Superior temporal gyrus (tissue), 1 donor: ENCODE measurements at regions not wholly inside any gene's neighbourhood (a gene's known extent, or its start where the extent isn't known, plus 50 kb on each side); places are given as distances from the start of the nearest gene placed in this dataset.
A peak's percentile ranks its signal among the peaks of the same experiment; 100 is the strongest.

Experiments
- DNase-seq: peaks from one replicate; pipeline ENCODE4 v3.0.0-alpha.2; 2016; ENCODE audit errors: extremely low spot score

DNA sequence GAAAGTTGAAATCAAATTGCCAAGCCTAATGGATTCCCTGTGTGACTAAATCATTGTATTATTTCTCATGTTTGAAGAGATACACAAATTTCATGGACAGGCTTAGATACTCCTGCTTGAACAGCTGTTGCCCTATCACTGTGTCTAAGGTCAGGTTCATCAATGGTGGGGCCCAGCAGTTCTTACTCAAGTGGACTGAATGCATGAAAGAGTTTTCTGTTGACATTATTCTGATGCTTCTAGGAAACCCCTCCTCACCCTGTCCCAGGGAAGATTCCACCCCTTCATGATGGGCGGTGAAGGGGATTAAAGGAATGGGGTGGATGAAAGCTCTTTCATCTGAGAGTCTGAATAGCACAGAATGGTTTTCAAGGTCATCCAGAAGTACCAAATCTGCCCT is 148.8 kb downstream of the INO80D start:
- DNase-seq = no peak

DNA sequence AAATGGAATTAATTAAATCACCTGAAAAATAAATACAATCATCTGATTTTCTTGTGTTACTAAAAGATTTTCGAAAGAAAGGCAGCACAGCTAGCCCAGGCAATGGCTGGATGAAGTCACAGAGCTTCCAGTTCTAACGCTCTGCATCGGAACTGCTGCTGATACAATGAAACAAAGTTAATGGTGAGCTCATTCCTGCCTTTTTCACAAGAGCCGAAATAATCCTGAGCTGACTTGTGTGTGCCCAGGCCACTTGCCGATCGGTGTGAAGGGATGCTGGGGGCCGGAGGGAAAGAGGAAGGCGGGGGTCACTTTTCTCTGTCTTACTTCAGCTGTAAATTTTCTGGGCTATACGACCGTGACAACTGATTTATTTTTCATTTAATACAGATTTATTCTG is 149.5 kb downstream of the INO80D start:
- no peak for DNase-seq

DNA sequence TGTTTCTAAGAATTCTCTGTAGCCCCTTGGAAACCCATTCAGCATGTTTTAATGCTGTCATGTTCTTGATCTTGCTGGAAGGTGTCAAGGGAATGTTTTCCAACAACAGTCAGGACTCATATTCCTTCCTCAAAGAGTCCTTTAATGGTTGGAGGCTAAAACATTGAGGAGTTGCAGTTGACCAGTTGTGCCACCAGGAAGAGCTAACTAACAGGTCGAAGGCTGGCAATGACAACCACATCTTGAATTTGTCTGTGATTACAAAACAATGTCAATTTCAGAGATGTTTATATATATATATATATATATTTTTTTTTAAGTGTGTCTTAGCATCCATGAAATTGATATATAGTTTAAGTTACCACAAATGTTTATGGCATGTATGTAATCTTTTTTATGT is 151.5 kb downstream of the INO80D start:
- DNase-seq = no peak

DNA sequence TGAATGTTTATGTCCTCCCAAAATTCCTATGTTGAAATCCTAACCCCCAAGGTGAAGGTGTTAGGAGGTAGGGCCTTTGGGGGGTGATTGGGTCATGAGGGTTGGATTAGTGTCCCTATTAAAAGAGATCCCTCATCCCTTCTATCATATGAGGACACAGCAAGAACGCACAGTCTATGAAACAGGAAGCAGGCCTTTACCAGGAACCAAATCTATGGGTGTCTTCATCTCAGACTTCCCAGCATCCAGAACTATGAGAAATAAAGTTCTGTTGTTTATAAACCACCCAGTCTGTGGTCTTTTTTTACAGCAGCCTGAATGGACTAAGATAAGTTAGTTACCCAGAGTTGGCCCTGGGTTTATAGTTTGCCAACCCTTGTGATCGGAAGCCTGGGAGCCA is 153.1 kb downstream of the INO80D start:
- DNase-seq = no peak

DNA sequence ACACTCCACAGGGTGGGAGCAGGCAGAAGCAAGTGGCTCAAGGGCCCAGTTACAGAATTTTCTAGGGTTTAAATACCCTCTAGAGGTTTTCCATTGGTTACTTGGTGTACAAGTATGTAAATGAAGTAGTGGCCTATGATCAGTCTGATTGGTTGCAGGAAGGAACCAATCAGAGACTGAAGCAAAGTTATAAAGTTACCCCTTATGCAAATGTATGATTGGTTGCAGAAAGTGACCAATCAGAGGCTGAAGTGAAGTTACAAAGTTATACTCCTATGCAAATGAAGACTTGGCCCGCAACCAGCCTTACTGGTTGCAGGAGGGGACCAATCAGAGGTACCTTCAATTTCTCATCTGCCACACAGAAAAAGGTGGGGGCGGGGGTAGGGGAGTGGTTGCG is 154.6 kb downstream of the INO80D start:
- no peak for DNase-seq

DNA sequence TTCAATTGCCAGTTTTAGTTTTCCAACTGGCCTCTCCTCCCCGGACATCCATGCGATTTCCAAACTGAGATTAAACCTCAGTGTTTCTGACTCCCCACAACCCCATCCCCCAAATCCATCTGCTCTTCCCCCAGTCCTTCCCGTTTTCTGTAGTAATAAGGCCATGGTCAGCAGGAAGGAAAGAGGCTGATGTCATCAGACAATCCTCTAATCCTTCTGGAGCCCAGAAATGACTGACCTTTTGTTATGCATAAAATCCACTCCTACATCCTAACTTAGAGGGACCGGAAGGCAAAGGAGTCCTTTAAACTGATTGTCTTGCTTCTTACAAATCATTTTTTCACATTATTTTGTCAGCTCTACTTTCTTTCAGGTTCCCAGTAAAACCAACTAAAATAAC is 155.8 kb downstream of the INO80D start:
- DNase-seq = no peak

DNA sequence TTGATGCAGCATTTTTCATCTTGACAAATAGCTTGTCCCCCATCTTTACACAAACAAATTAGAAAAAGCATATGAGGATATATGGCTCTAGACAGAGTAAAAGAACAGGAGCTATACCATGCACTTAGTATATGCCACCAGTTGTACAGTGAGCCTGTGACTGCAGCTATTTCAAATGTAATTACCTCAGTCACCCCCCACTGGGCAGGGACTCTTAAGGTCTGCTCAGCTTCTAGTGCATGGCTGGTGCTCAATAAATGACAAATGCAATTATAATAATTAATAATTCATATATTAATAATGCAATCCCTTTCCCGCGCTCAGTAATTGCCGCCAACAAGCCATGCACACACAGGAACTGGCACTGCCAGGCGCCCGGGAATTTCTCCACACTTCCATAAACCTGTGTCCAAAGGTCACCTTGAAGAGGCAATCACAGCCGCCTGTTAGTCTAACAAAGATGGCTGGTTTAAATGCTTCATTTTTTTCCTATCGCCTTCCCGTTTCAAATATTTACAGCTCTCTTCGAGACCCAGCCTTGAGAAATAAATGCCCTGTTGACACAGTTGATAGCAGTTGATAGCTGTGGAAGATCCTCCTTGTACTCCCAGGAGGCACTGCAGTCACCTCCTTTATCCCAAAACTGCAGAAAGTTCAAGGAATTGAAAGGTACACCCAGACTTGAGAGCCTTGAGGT is 156.6 kb downstream of the INO80D start:
- DNase-seq = no peak

DNA sequence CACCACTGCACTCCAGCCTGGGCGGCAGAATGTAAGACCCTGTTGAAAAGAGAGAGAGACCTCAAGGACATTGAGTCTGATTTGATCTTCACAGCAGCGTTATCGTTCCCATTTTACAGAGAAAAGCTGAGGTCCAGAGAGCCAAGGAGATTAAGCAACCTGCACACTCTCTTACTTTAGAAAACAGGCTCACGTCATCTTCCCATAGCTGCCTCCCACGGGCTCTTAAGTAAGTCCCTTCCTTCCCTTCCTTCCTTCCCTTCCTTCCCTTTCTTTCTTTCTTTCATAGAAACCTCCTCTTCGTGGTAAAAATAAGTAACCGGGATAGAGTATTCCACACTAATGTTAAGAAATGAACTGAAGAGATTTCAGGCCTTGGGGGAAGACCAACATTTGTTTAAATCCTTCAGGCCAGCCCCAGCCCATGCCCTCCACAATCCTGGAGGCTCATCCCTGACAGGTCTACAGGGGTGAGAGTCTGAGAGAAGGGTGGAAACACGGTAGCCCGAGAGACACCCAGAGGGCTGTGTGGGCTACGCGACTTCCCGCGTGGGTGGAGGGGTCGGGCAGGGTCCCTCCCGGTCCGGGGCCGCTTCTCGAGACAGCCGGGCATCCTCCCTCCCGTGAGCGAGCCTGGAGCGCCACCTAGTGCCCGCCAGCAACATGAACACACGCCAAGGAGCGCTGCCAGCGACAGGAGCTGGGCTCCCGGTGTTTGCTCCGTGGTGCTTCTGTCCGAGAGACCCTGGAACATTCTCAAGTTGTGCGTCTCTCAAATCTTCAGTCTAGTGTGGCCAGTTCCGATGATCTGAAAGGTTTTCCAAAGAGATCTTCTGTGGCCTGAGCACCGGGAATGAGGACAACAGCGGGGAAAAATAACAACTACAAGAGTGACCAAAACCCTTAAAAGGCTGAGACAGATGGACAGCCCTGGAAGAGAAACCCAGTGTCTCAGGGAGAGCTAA is 160.3 kb downstream of the INO80D start:
- peak; percentile 77 for DNase-seq

DNA sequence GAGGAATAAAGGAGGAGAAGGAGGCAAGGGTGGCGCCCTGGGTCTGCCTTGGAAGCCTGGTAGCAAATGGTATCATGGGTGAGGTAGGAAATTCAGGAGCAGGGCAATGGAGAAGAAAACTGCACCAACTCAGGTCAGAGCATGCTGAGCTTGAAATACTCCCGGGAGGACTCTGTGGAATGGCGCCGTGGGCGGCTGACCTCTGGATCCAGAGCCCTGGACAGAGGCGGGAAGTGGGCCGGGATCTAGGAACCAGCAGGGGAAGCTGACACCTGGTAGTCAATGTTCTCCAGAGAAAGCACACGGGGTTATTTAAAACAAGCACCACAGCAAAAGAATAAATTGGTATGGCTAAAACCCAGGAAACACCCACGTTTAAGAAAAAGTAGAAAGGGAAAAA is 161.3 kb downstream of the INO80D start:
- DNase-seq = no peak

DNA sequence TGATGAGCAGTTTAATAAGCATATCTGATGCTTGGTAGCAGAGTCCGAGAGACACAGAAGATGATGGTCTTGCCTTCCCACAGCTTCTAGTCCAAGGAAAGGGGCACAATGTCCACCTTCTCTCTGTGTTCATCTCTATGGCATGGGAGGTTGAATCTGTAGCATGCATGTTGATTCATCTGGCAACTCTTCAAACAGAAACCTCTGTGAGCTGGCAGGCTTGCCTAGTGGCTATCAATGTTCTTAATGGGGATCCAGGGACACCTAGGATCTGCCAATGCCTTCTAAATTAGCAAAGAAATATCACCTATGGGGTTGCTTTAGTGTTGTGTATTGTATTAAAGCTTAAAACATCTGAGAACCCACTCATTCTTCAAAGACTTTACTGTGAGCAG is 170.8 kb downstream of the INO80D start:
- DNase-seq = no peak

DNA sequence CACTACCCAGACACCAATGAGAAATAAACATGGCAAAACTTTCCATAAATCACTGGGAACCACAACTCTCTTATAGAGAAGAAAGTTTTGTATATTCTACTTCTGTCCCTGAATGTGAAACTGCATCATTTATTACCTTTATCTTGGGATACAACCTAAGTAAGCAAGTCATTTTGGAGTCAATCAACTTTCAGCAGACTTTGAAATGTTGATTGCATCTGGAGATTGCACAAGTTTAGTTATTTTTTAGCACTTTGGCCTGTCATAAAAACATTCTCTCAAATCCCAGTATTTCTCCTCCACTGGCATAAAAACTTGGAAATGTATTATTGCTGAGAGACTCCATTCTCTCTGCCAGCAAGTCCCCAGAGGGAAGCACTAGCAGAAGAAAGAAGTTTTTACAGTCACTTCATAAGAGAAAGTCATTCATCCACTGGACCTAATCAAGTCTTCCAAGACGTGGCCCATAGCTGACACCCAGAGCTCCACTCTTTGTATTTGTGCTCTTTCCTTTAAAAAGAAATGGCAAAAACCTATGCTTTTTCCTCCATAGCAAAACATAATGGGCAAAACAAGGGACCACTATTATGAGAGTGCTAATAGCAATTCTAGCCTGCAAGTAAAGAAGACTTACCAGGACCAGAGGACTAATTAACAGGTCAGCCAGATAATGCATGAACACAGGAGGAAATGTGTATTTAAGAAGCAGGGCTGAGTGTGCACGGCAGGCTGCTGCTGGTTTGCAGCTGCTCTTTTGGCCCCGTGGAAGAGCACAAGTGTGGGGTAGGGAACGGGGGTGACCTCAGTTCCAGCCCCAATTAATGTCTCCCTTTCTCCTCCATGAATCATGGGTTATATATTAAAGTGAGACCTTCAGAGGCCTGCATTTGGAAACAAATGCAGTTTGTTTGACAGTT is 171.5 kb downstream of the INO80D start:
- no peak for DNase-seq

DNA sequence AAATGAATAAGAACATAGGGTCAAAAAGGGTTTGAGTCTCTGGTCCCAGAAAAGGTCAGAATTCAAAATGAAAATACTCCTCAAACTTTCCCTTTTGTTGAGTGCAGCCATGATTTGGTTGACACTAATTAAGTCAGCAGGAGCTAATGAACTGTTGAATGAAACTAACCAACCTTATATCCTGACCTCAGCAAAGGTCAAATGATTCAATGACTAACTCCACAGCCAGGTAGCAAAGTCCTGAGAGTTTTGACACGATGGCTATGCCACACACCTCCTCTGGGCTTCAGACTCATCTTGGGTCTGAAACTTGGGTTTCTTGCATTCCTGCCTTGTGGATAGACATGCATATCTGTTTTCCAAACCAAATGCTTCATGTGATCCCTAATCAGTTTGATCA is 172.3 kb downstream of the INO80D start:
- no peak for DNase-seq

DNA sequence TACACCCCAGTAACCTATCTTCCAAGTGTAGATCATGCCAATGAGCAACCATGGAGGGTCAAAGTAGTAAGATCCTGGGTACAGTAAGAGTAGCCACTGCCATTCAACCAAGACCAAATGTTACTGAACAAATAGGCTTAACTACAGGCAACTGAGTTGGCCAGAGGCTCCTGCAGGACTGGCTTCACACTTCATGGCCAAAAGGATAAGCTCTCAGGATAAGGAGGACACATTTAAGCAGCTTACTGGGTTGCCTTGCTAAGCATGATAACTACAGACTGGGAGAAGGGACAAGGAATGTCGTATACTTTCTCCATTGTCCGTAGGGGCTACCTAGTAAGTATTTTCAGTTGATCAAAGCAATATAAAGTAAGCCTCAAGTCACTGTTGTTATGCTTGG is 174.7 kb downstream of the INO80D start:
- DNase-seq = no peak

DNA sequence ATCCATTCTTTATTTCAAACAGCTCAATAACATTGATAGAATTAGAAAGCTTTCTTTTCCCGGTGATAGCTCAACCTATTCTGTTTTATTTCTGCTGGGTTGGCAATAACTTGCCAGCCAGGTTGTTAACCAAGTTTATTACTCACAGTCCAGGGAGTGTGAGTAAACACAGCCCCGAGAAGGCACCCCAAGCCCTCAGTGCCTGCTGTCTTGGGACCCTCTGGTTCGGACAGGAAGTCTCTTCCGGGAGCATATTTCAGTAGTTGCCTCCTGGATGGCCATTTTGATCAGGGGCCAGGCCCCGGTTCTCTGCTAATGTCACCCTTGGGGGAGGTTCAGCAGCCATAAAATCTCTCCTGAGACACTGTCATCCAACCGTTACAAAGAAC is 176.8 kb downstream of the INO80D start:
- no peak for DNase-seq

DNA sequence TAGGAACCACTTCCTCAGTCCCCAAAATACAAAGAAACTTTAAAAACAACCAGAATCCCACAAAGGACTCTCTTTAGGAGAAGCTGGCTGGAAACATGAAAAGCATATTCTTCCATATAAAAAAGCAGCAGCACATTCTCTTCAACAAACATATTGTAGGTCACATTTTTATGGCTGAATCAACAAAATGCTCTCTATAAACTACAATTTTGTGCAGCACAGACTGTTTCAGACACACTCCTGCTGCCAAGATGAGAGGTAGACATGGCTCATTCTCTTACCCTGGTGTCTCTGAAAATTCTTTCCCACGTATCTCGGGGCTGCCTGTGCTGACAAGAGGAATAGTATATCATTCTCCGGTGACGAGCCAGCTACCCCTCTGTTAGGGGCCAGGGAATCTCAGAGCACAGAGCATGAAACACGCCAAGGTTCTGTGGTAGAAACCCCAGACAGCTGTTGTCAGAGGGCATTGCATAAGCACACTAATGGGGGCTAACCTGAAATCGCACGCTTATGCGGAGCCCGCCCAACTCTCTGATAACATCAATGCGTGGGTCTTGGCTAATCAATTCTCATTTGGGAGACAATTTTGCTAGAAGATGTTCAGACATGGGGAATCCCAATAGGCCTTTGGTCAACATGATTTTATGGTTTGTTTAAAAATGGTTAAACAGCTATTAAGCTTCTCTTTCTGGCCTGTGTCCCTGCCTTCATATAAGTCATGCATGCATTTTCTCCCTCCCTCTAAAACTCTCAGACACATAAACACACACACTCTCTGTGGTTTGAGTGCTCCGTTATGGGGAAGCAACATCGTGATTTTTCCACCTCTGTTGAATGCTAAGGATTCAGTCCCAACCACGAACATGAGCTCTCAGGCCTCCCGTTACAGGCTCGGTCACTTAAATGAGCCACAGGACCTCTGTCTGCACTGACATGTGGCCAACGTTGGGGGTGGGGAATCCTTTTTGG is 177.5 kb downstream of the INO80D start:
- no peak for DNase-seq

DNA sequence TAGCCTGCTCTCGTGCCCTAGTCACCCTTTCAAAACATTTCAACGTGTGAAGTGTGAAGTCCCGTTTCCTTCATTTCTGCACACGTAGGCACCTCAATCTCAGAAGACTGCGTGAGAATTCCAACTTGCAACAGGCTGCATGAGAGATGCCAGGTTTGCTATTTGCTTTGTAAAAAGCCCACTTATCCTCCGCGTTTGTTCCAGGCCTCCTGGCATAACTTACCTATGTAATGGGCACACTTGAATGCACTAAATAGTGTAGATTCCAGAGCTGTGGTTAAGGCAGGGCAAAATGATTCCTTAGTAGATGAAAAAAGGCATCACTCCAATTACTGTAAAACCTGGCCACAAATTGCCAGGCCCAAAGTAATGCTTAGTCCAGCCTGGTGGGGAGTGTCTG is 179.6 kb downstream of the INO80D start:
- DNase-seq = no peak

DNA sequence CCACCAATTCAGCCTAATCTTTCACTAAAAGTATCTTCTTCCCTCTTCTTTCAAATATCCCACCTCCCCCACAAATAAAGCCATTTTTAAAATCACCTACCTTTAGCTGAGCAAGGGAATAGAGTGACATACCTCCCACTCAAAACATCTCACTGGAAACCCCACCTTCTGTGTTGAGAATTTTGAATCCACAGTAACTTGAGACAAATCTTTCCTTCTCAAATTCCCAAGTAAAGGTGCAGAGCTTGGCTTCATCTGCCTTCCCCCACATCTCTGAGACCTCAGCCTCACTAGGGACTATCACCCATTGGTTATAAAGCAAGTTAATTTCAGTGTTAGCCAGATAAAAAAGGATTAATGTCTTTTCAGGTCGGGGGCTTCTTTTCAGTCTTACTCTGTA is 180.4 kb downstream of the INO80D start:
- DNase-seq = no peak

DNA sequence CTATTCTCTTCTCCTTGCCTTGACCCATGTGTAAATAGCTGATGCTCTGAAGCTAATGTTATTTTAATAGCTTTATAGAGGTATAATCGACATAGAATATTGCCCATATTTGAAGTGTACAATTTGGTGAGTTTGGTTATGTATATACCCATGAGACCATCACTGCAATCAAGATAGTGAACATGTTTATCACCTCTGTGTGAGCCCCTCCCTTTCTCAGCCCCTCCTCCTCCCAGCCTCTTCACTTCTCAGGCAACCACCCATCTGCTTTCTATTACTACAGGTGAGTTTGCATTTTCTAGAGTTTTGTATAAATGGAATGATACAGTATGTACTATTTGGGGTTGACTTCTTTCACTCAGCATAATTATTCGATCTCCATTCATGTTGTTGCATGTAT is 181.1 kb downstream of the INO80D start:
- DNase-seq = no peak

DNA sequence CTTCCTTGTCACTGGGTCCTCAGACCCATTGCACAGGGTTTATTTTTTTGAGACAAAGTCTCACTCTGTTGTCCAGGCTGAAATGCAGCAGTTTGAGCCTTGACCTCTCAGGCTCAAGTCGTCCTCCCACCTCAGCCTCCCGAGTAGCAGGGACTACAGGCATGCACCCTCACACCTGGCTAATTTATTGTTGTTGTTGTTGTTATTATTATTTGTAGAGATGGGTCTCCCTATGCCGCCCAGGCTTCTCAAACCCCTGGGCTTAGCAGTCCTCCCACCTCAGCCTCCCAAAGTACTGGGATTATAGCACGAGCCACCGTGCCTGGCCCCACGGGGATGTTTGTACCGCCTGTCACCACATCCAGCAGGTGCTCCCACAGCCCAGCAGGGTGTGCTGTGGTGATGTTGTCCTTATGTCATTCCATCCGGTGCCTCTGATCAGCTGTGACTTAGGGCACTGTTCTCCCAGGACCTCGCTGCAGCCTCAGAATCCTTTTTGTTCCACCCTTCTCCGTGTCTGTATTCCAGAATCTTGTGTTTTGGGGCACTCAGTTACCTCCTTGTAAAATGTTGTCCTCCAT is 182.3 kb downstream of the INO80D start:
- no peak for DNase-seq

DNA sequence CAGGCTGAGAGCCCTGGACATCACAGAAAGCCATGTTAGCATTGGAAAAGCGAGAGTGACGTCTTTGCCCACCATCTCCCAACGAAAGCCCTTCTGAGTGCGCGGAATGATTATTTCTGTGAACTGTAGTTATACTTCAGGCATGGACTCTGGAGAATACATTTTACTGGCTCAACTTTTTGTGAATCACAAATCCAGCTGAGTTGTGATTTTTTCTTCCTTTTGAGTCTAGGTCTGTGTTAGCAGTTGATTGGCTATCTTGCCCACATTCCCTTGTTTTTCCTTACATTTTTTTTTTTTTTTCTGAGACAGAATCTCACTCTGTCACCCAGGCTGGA is 183.1 kb downstream of the INO80D start:
- no peak for DNase-seq
